Activated CD4-positive, alpha-beta memory T cell treated with anti-CD3 and anti-CD28 coated beads for 36 hours (primary cell): ENCODE measurements at regions not wholly inside any gene's neighbourhood (a gene's known extent, or its start where the extent isn't known, plus 50 kb on each side); places are given as distances from the start of the nearest gene placed in this dataset.

ENCODE experiments used
- CTCF ChIA-PET: fragments of 350-600 bp; sonication (Branson Sonifier 250); formaldehyde crosslinking; loops from one replicate; lab custom pipeline; 2021; ENCODE audit warnings: antibody characterized with exemption, inconsistent platforms; lab: Charles Lee
- POLR2A ChIA-PET: fragments of 350-600 bp; sonication (Branson Sonifier 250); formaldehyde crosslinking; loops from one replicate; lab custom pipeline; 2021; ENCODE audit warnings: antibody characterized with exemption; lab: Charles Lee
- DNase-seq: peaks from one replicate; pipeline ENCODE4 v3.0.0-alpha.2; 2020
- H3K27ac Mint-ChIP-seq: one replicate; pipeline ENCODE4 v1.8.0; 2021; ENCODE audit warnings: mixed read lengths
- H3K27me3 Mint-ChIP-seq: one replicate; pipeline ENCODE4 v1.8.0; 2021; ENCODE audit warnings: mixed read lengths
- H3K36me3 Mint-ChIP-seq: one replicate; pipeline ENCODE4 v1.8.0; 2021; ENCODE audit warnings: mixed read lengths
- H3K4me1 Mint-ChIP-seq: one replicate; pipeline ENCODE4 v1.8.0; 2021; ENCODE audit warnings: low read depth, mixed read lengths
- H3K4me3 Mint-ChIP-seq: one replicate; pipeline ENCODE4 v1.8.0; 2021; ENCODE audit warnings: mild to moderate bottlenecking, mixed read lengths
- H3K9me3 Mint-ChIP-seq: one replicate; pipeline ENCODE4 v1.8.0; 2021; ENCODE audit warnings: mixed read lengths
- intact Hi-C: fragments of 100-400 bp; cut with micrococcal nuclease; formaldehyde crosslinking; loops from one replicate; pipeline ENCODE4 v1.15.1; 2023

DNA sequence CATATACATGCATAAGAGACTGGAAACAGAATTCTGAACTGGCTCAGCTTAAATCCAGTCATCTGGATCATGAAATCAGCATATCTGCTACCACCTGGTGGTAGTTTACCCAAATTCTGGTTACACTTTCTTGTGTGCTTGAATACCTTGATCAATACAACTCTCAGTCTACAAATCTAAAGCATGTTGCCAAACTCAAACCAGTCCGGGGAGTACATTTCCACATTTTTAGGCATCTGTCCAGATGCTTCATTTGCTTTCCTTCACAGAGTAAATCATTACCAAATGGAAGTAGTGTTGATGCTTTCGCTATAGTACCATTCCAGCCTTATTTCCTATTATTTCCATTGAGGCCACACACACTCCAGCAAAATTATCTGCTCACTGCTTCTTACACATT, 126.4 kb downstream of the P2RY1 start:
- H3K4me3 Mint-ChIP-seq = no peak overlapping the region
- DNase-seq = no peak
- CTCF ChIA-PET = no interaction called here
- intact Hi-C loops = no loop called here
- H3K4me1 Mint-ChIP-seq = no peaks in the 10 kb centered on the region
- H3K27ac Mint-ChIP-seq = no peak overlapping the region
- H3K9me3 Mint-ChIP-seq = no peaks in the 10 kb centered on the region
- no peaks in the 10 kb centered on the region for H3K36me3 Mint-ChIP-seq
- H3K27me3 Mint-ChIP-seq = no peaks in the 10 kb centered on the region
- POLR2A ChIA-PET = no interaction called here

DNA sequence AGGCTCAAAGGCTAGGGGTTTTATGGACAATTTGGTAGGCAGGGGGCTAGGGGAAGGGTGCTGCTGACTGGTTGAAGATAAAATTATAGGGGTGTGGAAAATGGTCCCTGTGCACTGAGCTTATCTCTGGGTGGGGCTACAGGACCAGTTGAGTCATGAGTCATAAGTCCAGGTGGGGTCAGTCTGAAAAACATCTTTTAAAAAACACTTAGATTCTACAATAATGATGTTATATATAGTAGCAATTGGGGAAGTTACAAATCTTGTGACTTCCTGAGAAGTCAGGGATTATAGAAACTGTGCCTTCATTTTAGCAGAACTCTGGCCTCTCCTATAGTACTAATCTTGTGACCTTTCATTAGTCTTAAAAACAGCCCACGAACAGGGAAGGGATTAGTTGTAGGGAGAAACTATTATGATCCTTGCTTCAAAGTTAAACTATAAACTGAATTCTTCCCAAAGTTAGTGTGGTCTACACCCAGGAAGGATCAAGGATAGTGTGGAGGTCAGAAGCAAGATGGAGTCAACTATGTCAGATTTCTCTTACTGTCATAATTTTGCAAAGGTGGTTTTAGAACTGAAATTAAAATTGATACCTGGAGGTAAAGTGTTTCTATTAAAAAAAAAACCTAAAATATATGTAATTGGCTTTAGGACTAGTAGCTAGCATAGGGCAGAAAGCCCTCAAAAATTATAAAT, 130.1 kb downstream of the P2RY1 start:
- CTCF ChIA-PET = no interaction called here
- Mint-ChIP-seq H3K4me1 (no peaks in the 10 kb centered on the region), H3K36me3 (no peaks in the 10 kb centered on the region), H3K4me3 (no peak overlapping the region), H3K27ac (no peak overlapping the region), H3K27me3 (no peaks in the 10 kb centered on the region), H3K9me3 (no peaks in the 10 kb centered on the region)
- intact Hi-C loops = no loop called here
- no peak for DNase-seq
- POLR2A ChIA-PET = no interaction called here

DNA sequence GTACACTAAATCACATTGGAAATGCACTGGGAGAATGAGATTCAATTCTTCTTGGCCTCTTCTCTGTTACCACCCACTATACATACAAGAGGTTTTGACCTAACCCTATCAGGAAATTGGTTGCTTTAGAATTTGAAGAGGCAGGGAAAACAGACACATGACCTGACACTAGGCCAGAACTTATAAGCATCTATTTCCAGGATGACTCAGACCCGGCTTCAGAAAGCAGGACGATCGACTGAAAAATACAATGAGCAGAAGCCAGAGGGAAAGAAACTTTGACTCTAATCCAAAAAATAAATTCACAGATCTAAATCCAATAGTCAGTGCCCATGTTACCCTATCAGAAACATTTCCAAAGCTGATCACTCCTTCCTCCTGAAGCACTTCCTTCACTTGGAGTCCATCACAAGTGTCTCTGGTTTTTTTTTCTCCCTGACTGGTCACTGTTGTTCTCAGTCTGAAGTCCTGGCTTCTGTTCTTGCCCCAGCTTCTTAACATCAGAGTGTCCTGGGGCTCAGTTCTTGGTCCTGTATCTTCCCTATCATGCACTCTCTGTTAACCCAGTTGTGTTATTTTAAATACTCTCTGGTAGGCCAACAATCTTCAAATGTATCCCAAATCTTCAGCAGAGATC, 133.6 kb downstream of the P2RY1 start:
- ChIA-PET CTCF (no interaction called here), POLR2A (no interaction called here)
- Mint-ChIP-seq H3K27me3 (no peaks in the 10 kb centered on the region), H3K9me3 (no peaks in the 10 kb centered on the region), H3K36me3 (no peaks in the 10 kb centered on the region), H3K4me1 (no peaks in the 10 kb centered on the region), H3K27ac (no peak overlapping the region), H3K4me3 (no peak overlapping the region)
- DNase-seq = no peak
- intact Hi-C loops = no loop called here

DNA sequence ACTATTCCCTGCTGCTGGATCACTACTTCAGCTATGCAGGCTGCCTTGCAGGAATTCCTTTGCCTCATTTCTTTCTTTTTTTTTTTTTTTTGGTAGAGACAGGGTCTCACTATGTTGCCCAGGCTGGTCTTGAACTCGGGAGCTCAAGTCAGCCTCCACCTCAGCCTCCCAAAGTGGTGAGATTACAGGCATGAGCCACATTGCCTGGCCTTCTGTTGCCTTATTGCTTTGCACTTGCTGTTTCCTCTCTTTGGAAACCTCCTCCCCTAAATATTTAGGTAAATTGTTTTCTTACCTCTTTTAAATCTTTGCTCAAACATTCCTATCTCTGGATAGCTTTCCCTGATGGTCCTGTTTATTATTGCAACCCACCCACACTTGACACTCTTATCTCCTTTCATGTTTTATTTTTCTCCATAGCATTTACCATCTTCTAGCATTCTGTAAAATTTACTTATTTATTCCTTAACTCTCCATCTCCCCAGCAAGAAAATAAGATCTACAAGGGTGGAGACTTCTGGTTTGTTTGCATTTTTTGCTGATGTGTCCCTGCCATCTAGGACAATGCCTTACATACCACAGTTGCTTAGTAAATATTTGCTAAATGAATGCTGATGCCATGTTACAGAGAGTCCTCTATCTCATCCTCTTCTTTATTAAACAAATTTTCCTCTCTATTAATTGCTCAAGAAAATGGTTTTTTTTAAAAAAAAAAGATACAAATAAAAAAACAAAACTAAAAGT, 134.8 kb downstream of the P2RY1 start:
- no peak for DNase-seq
- intact Hi-C loops = no loop called here
- no peaks in the 10 kb centered on the region for H3K4me1 Mint-ChIP-seq
- no peak overlapping the region for H3K27ac Mint-ChIP-seq
- CTCF ChIA-PET = no interaction called here
- no peaks in the 10 kb centered on the region for H3K27me3 Mint-ChIP-seq
- POLR2A ChIA-PET = no interaction called here
- H3K36me3 Mint-ChIP-seq = no peaks in the 10 kb centered on the region
- H3K4me3 Mint-ChIP-seq = no peak overlapping the region
- H3K9me3 Mint-ChIP-seq = no peaks in the 10 kb centered on the region

DNA sequence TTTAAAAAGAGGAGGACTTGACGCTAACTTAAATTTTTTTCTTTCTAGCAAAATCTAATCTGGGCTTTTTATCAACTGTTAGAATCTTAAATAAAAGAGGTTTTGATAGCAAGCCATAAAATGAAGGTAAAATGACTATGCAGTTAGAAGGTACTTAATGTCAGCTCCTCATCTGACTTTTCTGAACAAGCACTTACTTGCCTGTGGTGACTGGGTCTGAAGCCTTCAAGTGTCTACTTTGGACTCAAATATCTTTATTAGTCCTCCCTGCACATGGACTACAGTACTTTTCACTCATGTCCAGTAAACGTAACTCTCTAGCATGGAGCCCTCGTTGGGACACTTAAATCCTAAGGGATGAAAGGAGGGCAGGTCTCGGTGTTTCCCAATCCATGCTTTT, 135.9 kb downstream of the P2RY1 start:
- H3K4me1 Mint-ChIP-seq = no peaks in the 10 kb centered on the region
- ChIA-PET POLR2A (no interaction called here), CTCF (no interaction called here)
- intact Hi-C loops = no loop called here
- no peaks in the 10 kb centered on the region for H3K9me3 Mint-ChIP-seq
- DNase-seq = no peak
- no peaks in the 10 kb centered on the region for H3K36me3 Mint-ChIP-seq
- no peaks in the 10 kb centered on the region for H3K27me3 Mint-ChIP-seq
- no peak overlapping the region for H3K4me3 Mint-ChIP-seq
- H3K27ac Mint-ChIP-seq = no peak overlapping the region

DNA sequence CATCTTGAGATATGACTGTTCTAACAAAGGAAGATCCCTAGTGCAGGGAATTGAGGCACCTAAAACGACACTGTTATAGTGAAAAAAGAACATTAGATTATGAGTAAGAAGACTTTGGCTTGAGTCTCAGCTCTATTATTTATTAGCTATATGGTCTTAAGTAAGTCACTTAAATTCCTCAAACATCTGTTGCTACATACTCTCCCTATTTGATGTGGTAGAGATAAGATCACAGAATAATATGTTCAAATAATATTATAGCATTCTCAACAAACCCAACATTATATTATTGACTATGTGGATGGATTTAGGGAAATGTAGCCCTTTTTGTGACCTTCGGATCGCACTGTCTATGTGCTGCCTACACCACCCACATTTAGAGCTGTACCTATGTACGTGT, 136.9 kb downstream of the P2RY1 start:
- H3K36me3 Mint-ChIP-seq = no peaks in the 10 kb centered on the region
- H3K4me3 Mint-ChIP-seq = no peak overlapping the region
- no peak overlapping the region for H3K27ac Mint-ChIP-seq
- intact Hi-C loops = no loop called here
- no peaks in the 10 kb centered on the region for H3K9me3 Mint-ChIP-seq
- ChIA-PET POLR2A (no interaction called here), CTCF (no interaction called here)
- DNase-seq = no peak
- no peaks in the 10 kb centered on the region for H3K4me1 Mint-ChIP-seq
- no peaks in the 10 kb centered on the region for H3K27me3 Mint-ChIP-seq

DNA sequence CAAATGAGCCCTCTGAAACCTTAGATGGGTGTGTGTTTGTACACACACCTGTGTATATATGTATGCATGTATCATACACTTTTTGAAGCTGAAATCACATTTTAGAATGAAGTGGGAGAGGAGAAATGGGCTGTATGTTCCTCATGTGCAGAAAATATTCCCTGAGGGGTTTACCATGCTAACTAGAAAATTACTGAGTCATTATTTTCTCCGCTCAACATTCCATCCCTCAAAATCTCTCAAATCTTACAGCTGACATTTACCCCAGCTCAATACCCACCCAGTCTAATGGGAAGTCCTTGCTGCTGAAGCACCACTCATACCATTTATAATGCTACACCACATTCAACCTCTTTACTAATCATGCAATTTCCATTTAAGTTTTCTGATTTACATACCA, 138.6 kb downstream of the P2RY1 start:
- POLR2A ChIA-PET = no interaction called here
- Mint-ChIP-seq H3K9me3 (no peaks in the 10 kb centered on the region), H3K36me3 (no peaks in the 10 kb centered on the region), H3K4me3 (no peak overlapping the region), H3K27ac (no peak overlapping the region), H3K4me1 (no peaks in the 10 kb centered on the region), H3K27me3 (peaks cover 2% of the 10 kb centered on the region)
- CTCF ChIA-PET = interaction anchor here (0.7 kb wide), 1 partner anchor 204 kb away, joined by 3 read pairs; no protein-coding TSS in a partner anchor
- intact Hi-C loops = no loop called here
- no peak for DNase-seq

DNA sequence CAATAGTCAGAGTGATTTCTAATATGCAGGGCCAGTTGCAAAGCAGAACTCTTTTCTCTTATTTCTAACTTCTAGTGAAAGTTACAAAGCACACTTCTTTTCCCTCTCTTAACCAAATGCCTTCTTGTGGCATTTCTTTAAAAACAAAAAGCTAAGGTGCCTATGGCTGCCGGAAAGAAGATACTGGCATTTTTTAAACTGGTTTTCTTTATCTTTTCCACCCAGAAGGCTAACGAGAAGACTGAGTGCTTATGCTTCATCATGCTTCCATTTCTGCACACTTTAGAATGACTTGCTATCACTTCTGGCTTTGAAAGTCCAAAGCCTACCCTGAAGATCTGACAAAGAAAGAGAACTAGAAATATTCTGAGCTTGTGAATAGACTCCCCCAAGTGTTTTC, 141.3 kb downstream of the P2RY1 start:
- Mint-ChIP-seq H3K27ac (no peak overlapping the region), H3K36me3 (no peaks in the 10 kb centered on the region), H3K9me3 (no peaks in the 10 kb centered on the region), H3K4me1 (no peaks in the 10 kb centered on the region), H3K27me3 (peaks cover 3% of the 10 kb centered on the region), H3K4me3 (no peak overlapping the region)
- DNase-seq = no peak
- intact Hi-C loops = no loop called here
- ChIA-PET CTCF (no interaction called here), POLR2A (no interaction called here)

DNA sequence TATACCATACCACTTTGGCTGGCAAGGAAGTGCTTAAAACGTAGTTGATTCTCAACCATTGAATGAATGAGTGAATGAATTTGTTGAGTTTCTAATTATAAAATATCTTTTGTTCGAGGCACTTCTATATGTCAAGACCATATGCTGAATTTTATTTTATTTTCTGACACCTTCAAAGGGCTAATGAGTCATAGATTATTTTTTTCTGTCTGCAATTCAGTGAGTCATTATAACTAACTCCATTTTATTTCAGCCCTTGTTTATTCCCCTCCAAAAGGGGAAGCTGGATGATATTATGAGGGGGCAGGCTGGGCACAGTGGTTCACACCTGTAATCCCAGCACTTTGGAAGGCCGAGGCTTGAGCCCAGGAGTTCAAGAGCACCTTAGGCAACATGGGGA, 142.4 kb downstream of the P2RY1 start:
- intact Hi-C loops = no loop called here
- ChIA-PET CTCF (no interaction called here), POLR2A (no interaction called here)
- no peaks in the 10 kb centered on the region for H3K9me3 Mint-ChIP-seq
- DNase-seq = no peak
- no peaks in the 10 kb centered on the region for H3K4me1 Mint-ChIP-seq
- no peak overlapping the region for H3K27ac Mint-ChIP-seq
- H3K27me3 Mint-ChIP-seq = peaks cover 6% of the 10 kb centered on the region
- no peak overlapping the region for H3K4me3 Mint-ChIP-seq
- H3K36me3 Mint-ChIP-seq = no peaks in the 10 kb centered on the region

DNA sequence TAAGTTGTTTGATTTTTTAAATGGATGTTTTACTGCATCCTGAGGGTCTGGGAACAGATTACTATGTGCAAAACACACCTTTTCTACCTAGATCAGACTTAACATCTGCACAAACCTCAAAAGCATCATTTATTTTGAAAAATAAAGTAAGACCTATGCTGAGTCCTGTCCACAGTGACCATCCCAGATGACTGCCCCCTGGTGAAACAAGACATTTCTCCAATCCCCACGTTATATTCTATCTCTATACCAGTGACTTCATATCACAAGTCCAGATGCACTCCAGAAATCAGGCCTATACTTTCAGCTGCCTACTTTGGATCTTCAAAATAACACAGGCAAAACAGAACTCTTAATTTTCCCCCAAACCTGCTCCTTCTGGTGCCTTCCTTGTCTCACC, 143.2 kb downstream of the P2RY1 start:
- no peak overlapping the region for H3K4me3 Mint-ChIP-seq
- CTCF ChIA-PET = no interaction called here
- no peaks in the 10 kb centered on the region for H3K4me1 Mint-ChIP-seq
- intact Hi-C loops = no loop called here
- H3K9me3 Mint-ChIP-seq = no peaks in the 10 kb centered on the region
- DNase-seq = no peak
- H3K27ac Mint-ChIP-seq = no peak overlapping the region
- H3K36me3 Mint-ChIP-seq = no peaks in the 10 kb centered on the region
- H3K27me3 Mint-ChIP-seq = peaks cover 6% of the 10 kb centered on the region
- POLR2A ChIA-PET = no interaction called here

DNA sequence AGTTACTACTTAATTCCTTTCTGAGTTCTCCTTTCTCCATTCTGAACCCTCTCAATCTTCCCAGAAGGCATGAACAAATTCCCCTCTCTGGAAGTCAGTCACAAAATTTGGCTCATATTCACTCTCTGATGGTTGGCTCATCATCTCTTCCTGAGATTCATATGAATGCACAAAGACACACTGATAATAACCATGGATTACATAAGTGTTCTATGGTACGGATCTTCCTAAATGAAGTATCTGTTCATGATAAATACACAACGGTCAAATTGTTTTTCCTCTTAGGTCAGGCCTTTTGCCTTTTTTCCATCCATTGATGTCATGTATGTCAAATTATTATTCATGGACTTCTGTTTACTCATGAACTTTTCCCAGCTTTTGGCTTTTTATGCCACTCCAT, 162.6 kb downstream of the P2RY1 start:
- Mint-ChIP-seq H3K27me3 (peaks cover 1% of the 10 kb centered on the region), H3K36me3 (no peaks in the 10 kb centered on the region), H3K9me3 (no peaks in the 10 kb centered on the region), H3K4me1 (no peaks in the 10 kb centered on the region), H3K27ac (no peak overlapping the region), H3K4me3 (no peak overlapping the region)
- CTCF ChIA-PET = no interaction called here
- DNase-seq = no peak
- intact Hi-C loops = no loop called here
- POLR2A ChIA-PET = no interaction called here

DNA sequence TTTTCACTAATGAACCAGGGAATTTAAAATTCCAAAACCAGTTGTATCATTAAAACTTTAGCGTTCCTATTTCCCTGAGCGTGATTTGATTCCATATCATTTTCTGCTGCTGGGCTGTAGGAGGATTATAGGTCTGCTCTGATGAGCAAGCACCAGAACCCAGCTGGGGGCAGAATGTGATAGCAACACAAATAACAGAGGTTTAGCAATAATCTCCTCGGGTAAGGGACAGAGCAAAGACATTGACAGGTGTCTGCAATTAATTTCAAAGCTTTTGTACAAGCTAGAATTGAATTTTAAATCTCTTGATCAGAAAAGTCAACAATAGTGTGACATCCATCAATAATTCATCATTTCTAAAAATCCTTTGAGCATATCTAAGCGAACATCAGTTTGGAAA, 163.4 kb upstream of the RAP2B start:
- H3K4me1 Mint-ChIP-seq = no peaks in the 10 kb centered on the region
- no peak overlapping the region for H3K4me3 Mint-ChIP-seq
- H3K36me3 Mint-ChIP-seq = no peaks in the 10 kb centered on the region
- no peak for DNase-seq
- POLR2A ChIA-PET = no interaction called here
- intact Hi-C loops = no loop called here
- H3K9me3 Mint-ChIP-seq = no peaks in the 10 kb centered on the region
- no peak overlapping the region for H3K27ac Mint-ChIP-seq
- CTCF ChIA-PET = no interaction called here
- peaks cover 1% of the 10 kb centered on the region for H3K27me3 Mint-ChIP-seq

DNA sequence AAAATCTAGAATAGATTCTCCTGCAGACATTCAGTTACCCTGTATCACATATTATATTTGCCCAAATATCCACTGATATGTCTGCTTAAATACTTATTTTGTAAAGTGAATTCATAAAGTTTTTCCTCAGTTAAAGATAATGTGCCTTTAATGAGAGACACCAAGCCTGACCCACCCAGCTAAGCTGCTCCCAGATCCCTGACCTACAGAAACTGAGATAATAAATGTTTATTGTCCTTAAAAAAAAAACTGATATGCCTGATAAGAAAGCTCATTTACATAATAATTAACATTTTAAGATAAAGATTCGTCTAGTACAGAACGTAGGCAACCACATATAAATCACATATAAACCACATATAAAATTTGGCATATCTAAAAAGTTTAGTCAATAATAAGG, 161.7 kb upstream of the RAP2B start:
- Mint-ChIP-seq H3K9me3 (no peaks in the 10 kb centered on the region), H3K36me3 (no peaks in the 10 kb centered on the region), H3K27ac (no peak overlapping the region), H3K27me3 (peaks cover 6% of the 10 kb centered on the region), H3K4me3 (no peak overlapping the region), H3K4me1 (no peaks in the 10 kb centered on the region)
- no peak for DNase-seq
- CTCF ChIA-PET = no interaction called here
- intact Hi-C loops = no loop called here
- POLR2A ChIA-PET = no interaction called here
